CD4-positive, CD25-positive, alpha-beta regulatory T cell (primary cell): ENCODE measurements at regions not wholly inside any gene's neighbourhood (a gene's known extent, or its start where the extent isn't known, plus 50 kb on each side); places are given as distances from the start of the nearest gene placed in this dataset.

Source experiments
- ATAC-seq, 2 donors: fragments of 150-1000 bp; cut with Tn5 transposase; one replicate each; pipeline ENCODE4 v1.10.0; 2021; ENCODE audit warnings: low read depth in 2 of 2, moderate number of reproducible peaks in 2 of 2, moderate library complexity in 1 of 2
- DNase-seq, 3 donors: peaks; one replicate each; pipeline versions ENCODE4 v3.0.0 to v3.0.0-alpha.2; 2012 to 2022; ENCODE audit warnings: mixed read lengths in 1 of 3
- H3K27ac ChIP-seq: one replicate; pipeline ENCODE4 v1.7.0; 2013; ENCODE audit warnings: mild to moderate bottlenecking, low read length; ENCODE audit not compliant: insufficient read depth, poor library complexity, severe bottlenecking
- H3K27me3 ChIP-seq: one replicate; pipeline ENCODE4 v1.7.0; 2013; ENCODE audit warnings: low read length; ENCODE audit not compliant: control insufficient read depth, insufficient read depth
- H3K36me3 ChIP-seq: one replicate; pipeline ENCODE4 v1.7.0; 2013; ENCODE audit warnings: mild to moderate bottlenecking, low read length, moderate library complexity; ENCODE audit not compliant: control insufficient read depth, insufficient read depth
- H3K4me1 ChIP-seq: 2 replicates; pipeline ENCODE4 v1.7.0; 2013; ENCODE audit warnings: mild to moderate bottlenecking, low read length; ENCODE audit not compliant: insufficient read depth, control insufficient read depth, poor library complexity, severe bottlenecking
- H3K4me3 ChIP-seq: one replicate; pipeline ENCODE4 v1.7.0; 2013; ENCODE audit warnings: low read depth, mild to moderate bottlenecking, low read length, moderate library complexity
- H3K9me3 ChIP-seq, 2 experiments: 1 replicate in 1 of 2; 2 replicates in 1 of 2; pipeline ENCODE4 v1.7.0; 2013; ENCODE audit warnings: low read length in 2 of 2, mild to moderate bottlenecking in 1 of 2, moderate library complexity in 1 of 2; ENCODE audit not compliant: control insufficient read depth in 2 of 2
- H3K27ac Mint-ChIP-seq, 3 donors: one replicate each; pipeline ENCODE4 v1.8.0; 2020 to 2022; ENCODE audit warnings: mild to moderate bottlenecking in 3 of 3, mixed read lengths in 3 of 3, moderate library complexity in 2 of 3
- H3K27me3 Mint-ChIP-seq: one replicate; pipeline ENCODE4 v1.8.0; 2022; ENCODE audit warnings: mild to moderate bottlenecking, mixed read lengths
- H3K36me3 Mint-ChIP-seq: one replicate; pipeline ENCODE4 v1.8.0; 2020; ENCODE audit warnings: mixed read lengths
- H3K4me1 Mint-ChIP-seq, 4 donors: one replicate each; pipeline ENCODE4 v1.8.0; 2020 to 2022; ENCODE audit warnings: mixed read lengths in 4 of 4, mild to moderate bottlenecking in 1 of 4
- H3K4me3 Mint-ChIP-seq, 4 donors: one replicate each; pipeline ENCODE4 v1.8.0; 2020 to 2022; ENCODE audit warnings: mild to moderate bottlenecking in 4 of 4, mixed read lengths in 4 of 4, moderate library complexity in 3 of 4
- H3K9me3 Mint-ChIP-seq, 7 donors: one replicate each; pipeline ENCODE4 v1.8.0; 2020 to 2022; ENCODE audit warnings: mixed read lengths in 7 of 7, mild to moderate bottlenecking in 3 of 7, moderate library complexity in 2 of 7

- Mint-ChIP-seq H3K27me3 (no peaks in the 10 kb centered on the region), H3K4me1 (no peaks in the 10 kb centered on the region)
- no peak for DNase-seq
Measured at GRCh38 chr20:9920866-9921265, 82.0 kb upstream of the PAK5 start.

GRCh38 chr20:9919271-9920014 is 80.6 kb upstream of the PAK5 start:
- Mint-ChIP-seq H3K27ac (no peak overlapping the region), H3K4me3 (no peak overlapping the region), H3K36me3 (no peaks in the 10 kb centered on the region), H3K4me1 (no peaks in the 10 kb centered on the region), H3K27me3 (peaks cover 3% of the 10 kb centered on the region), H3K9me3 (peaks cover 0 to 1% (median 0%) of the 10 kb centered on the region in 7 donors)
- no peak for ATAC-seq
- Histone ChIP-seq H3K4me3 (no peak overlapping the region), H3K9me3 (no peaks in the 10 kb centered on the region), H3K36me3 (no peaks in the 10 kb centered on the region), H3K4me1 (no peaks in the 10 kb centered on the region), H3K27ac (no peak overlapping the region), H3K27me3 (no peaks in the 10 kb centered on the region)
- no peak for DNase-seq

More at GRCh38 chr20:9920866-9921265, 82.0 kb upstream of the PAK5 start:
- no peak overlapping the region for H3K4me3 Mint-ChIP-seq
- no peak overlapping the region for H3K4me3 ChIP-seq
- H3K36me3 ChIP-seq = no peaks in the 10 kb centered on the region
- H3K27ac ChIP-seq = no peak overlapping the region
- no peaks in the 10 kb centered on the region for H3K36me3 Mint-ChIP-seq
- H3K9me3 ChIP-seq = no peaks in the 10 kb centered on the region
- H3K9me3 Mint-ChIP-seq = peaks cover 0 to 1% (median 0%) of the 10 kb centered on the region in 7 donors
- H3K4me1 ChIP-seq = no peaks in the 10 kb centered on the region
- no peaks in the 10 kb centered on the region for H3K27me3 ChIP-seq
- ATAC-seq = no peak
- no peak overlapping the region for H3K27ac Mint-ChIP-seq

- H3K27me3 ChIP-seq = no peaks in the 10 kb centered on the region
- peaks cover 7% of the 10 kb centered on the region for H3K27me3 Mint-ChIP-seq
- H3K4me3 Mint-ChIP-seq = no peak overlapping the region
- no peak overlapping the region for H3K27ac ChIP-seq
- H3K9me3 ChIP-seq = no peaks in the 10 kb centered on the region
- ATAC-seq (no peak), DNase-seq (no peak)
- peaks cover 0 to 1% (median 0%) of the 10 kb centered on the region in 7 donors for H3K9me3 Mint-ChIP-seq
- no peaks in the 10 kb centered on the region for H3K4me1 ChIP-seq
- no peak overlapping the region for H3K27ac Mint-ChIP-seq
- H3K36me3 ChIP-seq = no peaks in the 10 kb centered on the region
- no peaks in the 10 kb centered on the region for H3K36me3 Mint-ChIP-seq
- no peaks in the 10 kb centered on the region for H3K4me1 Mint-ChIP-seq
- no peak overlapping the region for H3K4me3 ChIP-seq
Measured at GRCh38 chr20:9918348-9918747, 79.5 kb upstream of the PAK5 start.

DNA sequence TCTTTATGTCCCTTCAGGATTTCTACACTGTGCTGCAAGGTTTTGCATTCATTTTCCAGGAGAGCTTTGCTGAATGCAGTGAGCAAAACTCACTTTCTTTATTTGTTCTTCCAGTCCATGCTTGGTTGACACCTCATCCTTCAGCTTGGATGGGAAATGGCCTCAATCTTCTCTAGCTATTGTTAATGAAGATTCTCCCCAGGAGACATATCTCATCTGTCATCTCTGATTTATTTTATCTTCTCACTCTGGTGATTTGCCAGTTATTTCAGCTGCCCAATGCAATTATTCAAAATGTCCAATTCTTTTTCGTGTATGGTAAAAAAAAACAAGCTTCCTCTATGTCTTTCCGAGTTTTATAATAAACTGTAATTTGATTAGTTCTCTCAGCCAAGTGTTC is 77.9 kb upstream of the PAK5 start:
- no peak for ATAC-seq
- H3K36me3 Mint-ChIP-seq = no peaks in the 10 kb centered on the region

DNA sequence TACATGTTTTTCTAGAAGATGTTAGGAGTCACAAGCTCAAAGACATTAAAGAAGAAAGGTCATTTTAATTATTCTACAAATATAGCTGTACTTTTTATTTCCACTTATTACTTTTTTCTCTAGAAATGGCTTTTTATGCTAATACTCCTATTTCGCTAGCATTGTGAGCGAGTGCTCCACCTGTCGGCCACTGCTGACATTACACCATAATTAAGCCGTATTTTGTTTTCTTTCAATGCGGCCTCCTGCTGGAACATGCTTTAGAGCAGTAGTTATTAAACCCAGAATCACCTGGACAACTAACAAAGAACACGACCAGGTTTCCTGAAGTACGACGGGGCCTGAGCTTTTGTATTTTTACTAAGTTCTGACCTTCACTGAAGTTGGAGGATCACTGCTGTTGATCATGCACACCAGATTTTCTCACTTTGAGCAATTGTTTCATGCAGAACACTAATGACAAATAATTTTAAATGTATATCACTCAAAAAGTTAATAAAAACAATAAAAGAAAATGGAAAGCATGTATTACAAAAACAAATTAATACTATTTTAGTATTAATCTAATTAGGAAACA is 74.1 kb upstream of the PAK5 start:
- no peaks in the 10 kb centered on the region for H3K27me3 ChIP-seq
- no peak overlapping the region for H3K27ac Mint-ChIP-seq
- peaks cover 0 to 2% (median 0%) of the 10 kb centered on the region in 7 donors for H3K9me3 Mint-ChIP-seq
- ATAC-seq (no peak), DNase-seq (peak in 1 of 3 donors; percentile 21)
- H3K9me3 ChIP-seq = no peaks in the 10 kb centered on the region
- no peaks in the 10 kb centered on the region for H3K36me3 ChIP-seq
- H3K36me3 Mint-ChIP-seq = no peaks in the 10 kb centered on the region
- H3K4me3 ChIP-seq = no peak overlapping the region
- H3K4me1 Mint-ChIP-seq = no peaks in the 10 kb centered on the region
- H3K4me3 Mint-ChIP-seq = no peak overlapping the region
- no peaks in the 10 kb centered on the region for H3K4me1 ChIP-seq
- peaks cover 7% of the 10 kb centered on the region for H3K27me3 Mint-ChIP-seq
- no peak overlapping the region for H3K27ac ChIP-seq

More for the DNA sequence above, 77.9 kb upstream of the PAK5 start:
- no peak for DNase-seq
- Mint-ChIP-seq H3K27ac (no peak overlapping the region), H3K4me1 (no peaks in the 10 kb centered on the region), H3K9me3 (peaks cover 0 to 1% (median 0%) of the 10 kb centered on the region in 7 donors), H3K27me3 (peaks cover 7% of the 10 kb centered on the region), H3K4me3 (no peak overlapping the region)
- Histone ChIP-seq H3K27me3 (no peaks in the 10 kb centered on the region), H3K9me3 (no peaks in the 10 kb centered on the region), H3K4me3 (no peak overlapping the region), H3K4me1 (no peaks in the 10 kb centered on the region), H3K27ac (no peak overlapping the region), H3K36me3 (no peaks in the 10 kb centered on the region)

DNA sequence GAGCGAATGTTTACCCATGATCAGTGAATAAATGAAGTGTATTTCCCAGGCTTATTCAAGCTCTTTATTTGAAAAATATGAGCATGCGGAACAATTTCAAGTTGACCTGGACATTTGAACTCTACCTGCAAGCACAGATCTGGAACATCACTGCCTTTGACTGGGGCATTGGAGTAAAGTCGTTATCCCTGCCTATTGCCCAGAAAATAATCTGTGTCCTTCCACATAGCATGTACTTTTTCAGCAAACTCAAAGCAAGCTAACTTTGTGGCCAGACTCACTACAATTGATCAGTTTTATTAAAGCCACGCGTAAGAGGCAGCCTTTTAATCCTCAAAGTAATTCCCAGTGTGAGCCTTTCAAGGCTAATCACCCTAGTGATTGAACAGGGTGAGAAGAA is 73.4 kb upstream of the PAK5 start:
- H3K4me1 ChIP-seq = no peaks in the 10 kb centered on the region
- Mint-ChIP-seq H3K9me3 (peaks cover 0 to 2% (median 0%) of the 10 kb centered on the region in 7 donors), H3K27ac (no peak overlapping the region), H3K36me3 (no peaks in the 10 kb centered on the region), H3K27me3 (peaks cover 7% of the 10 kb centered on the region), H3K4me3 (no peak overlapping the region), H3K4me1 (no peaks in the 10 kb centered on the region)
- no peak for ATAC-seq
- no peaks in the 10 kb centered on the region for H3K27me3 ChIP-seq
- H3K9me3 ChIP-seq = no peaks in the 10 kb centered on the region
- DNase-seq = no peak
- H3K4me3 ChIP-seq = no peak overlapping the region
- H3K36me3 ChIP-seq = no peaks in the 10 kb centered on the region
- H3K27ac ChIP-seq = no peak overlapping the region

DNA sequence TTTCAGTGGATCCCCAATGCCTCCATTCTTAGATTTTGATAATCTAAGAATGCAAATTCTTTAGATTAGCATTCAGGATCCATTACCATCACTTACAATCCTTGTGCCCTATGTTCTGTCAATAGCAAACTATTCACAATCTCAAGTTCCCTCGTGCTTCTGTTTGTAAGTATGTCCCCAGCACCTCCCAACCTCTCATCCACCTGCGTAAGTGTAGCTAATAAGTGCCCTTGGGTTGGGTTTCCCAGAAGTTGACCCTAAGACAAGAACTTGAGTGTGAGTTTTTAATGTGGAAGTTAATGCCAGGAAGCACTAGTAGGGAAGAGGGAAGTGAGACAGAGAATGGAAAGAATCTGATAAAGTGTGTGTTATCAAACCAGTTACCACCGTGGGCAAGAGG is 72.6 kb upstream of the PAK5 start:
- no peak overlapping the region for H3K27ac ChIP-seq
- Mint-ChIP-seq H3K27me3 (peaks cover 7% of the 10 kb centered on the region), H3K27ac (no peak overlapping the region), H3K4me1 (no peaks in the 10 kb centered on the region), H3K36me3 (no peaks in the 10 kb centered on the region), H3K9me3 (peaks cover 0 to 2% (median 0%) of the 10 kb centered on the region in 7 donors), H3K4me3 (no peak overlapping the region)
- H3K4me3 ChIP-seq = no peak overlapping the region
- H3K36me3 ChIP-seq = no peaks in the 10 kb centered on the region
- no peaks in the 10 kb centered on the region for H3K4me1 ChIP-seq
- no peaks in the 10 kb centered on the region for H3K9me3 ChIP-seq
- H3K27me3 ChIP-seq = no peaks in the 10 kb centered on the region
- DNase-seq = no peak
- no peak for ATAC-seq

- DNase-seq = no peak
- Histone ChIP-seq H3K27ac (no peak overlapping the region), H3K4me3 (no peak overlapping the region), H3K36me3 (no peaks in the 10 kb centered on the region), H3K27me3 (no peaks in the 10 kb centered on the region), H3K9me3 (no peaks in the 10 kb centered on the region), H3K4me1 (no peaks in the 10 kb centered on the region)
- ATAC-seq = no peak
- no peak overlapping the region for H3K4me3 Mint-ChIP-seq
- H3K27me3 Mint-ChIP-seq = peaks cover 1% of the 10 kb centered on the region
- H3K27ac Mint-ChIP-seq = no peak overlapping the region
- H3K36me3 Mint-ChIP-seq = no peaks in the 10 kb centered on the region
- H3K9me3 Mint-ChIP-seq = peaks cover 0 to 2% (median 0%) of the 10 kb centered on the region in 7 donors
- no peaks in the 10 kb centered on the region for H3K4me1 Mint-ChIP-seq
Measured at GRCh38 chr20:9909167-9909566, 70.3 kb upstream of the PAK5 start.
